Activated CD4-positive, CD25-positive, alpha-beta regulatory T cell treated with anti-CD3 and anti-CD28 coated beads, Interleukin-2, amount 50 U/mL, for 72 hours (primary cell): ENCODE measurements at regions not wholly inside any gene's neighbourhood (a gene's known extent, or its start where the extent isn't known, plus 50 kb on each side); places are given as distances from the start of the nearest gene placed in this dataset.

Experiments
- DNase-seq: peaks from one replicate; pipeline ENCODE4 v3.0.0; 2021

DNA sequence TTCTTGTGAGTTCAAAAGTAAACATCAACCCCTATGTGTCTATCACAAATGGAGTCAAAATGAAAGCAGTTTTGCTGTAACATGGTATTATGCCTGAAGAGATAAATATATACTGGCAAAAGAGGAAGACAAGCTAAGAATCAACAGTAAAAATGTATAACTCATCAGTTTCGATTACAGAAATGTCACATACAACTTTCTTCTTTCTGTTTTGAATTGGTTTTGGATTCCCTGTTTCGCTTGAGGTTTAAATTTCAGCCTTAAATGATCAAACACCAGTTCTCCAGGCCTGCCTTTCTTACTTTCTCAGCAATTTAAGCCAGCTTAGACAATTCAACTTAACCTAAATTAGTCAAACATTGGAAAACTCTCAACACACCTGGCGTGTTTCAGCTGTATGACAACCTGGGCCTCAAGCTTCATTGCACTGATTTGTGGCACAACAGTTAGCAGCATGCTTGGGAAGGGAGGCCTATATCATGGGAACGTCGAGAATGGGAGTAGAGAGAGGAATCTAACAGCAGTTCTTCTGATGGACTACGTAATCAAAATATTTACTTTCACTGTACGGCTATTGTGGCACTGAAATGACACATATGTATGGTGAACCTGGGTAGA is 51.9 kb upstream of the MARCKS start:
- no peak for DNase-seq

GRCh38 chr6:113805811-113806495 is 51.2 kb upstream of the MARCKS start:
- DNase-seq: no peak
